Caco-2 (cell line): ENCODE measurements at regions not wholly inside any gene's neighbourhood (a gene's known extent, or its start where the extent isn't known, plus 50 kb on each side); places are given as distances from the start of the nearest gene placed in this dataset.

ENCODE experiments used
- BruUV-seq: library from RNA; stranded (reverse); fragments of 400-500 nt; replicated peaks from 2 replicates; lab custom pipeline; 2021; lab: Mats Ljungman, UMichigan
- CTCF ChIA-PET: fragments of 300-600 bp; sonication (Branson Sonifier 250); formaldehyde crosslinking; loops from one replicate; lab custom pipeline; 2022; ENCODE audit warnings: antibody characterized with exemption; lab: Charles Lee
- POLR2A ChIA-PET: fragments of 300-600 bp; sonication (Branson Sonifier 250); formaldehyde crosslinking; loops from one replicate; lab custom pipeline; 2022; ENCODE audit warnings: antibody characterized with exemption; lab: Charles Lee
- DNase-seq, 2 experiments: peaks; one replicate each; pipeline versions ENCODE4 v3.0.0 to v3.0.0-alpha.2; 2020 to 2022
- H3K27me3 ChIP-seq: replicated peaks from 2 replicates; pipeline ENCODE4 v1.6.0; 2011; ENCODE audit warnings: low read length; ENCODE audit not compliant: control insufficient read depth, insufficient read depth
- H3K36me3 ChIP-seq: 2 replicates; pipeline ENCODE4 v1.5.1; 2011; ENCODE audit warnings: low read length; ENCODE audit not compliant: control insufficient read depth, insufficient read depth
- H3K4me1 ChIP-seq: fragments of 250-450 bp; sonication (Bioruptor Pico); 2 replicates; pipeline ENCODE4 v1.5.1; 2020; ENCODE audit warnings: mild to moderate bottlenecking
- H3K4me3 ChIP-seq: 2 replicates; pipeline ENCODE4 v1.5.1; 2011; ENCODE audit warnings: low read depth, mild to moderate bottlenecking, control low read depth, low read length
- H3K9me3 ChIP-seq: fragments of 250-450 bp; sonication (Bioruptor Pico); 2 replicates; pipeline ENCODE4 v1.5.1; 2020; ENCODE audit warnings: mild to moderate bottlenecking, moderate library complexity
- H3K27ac Mint-ChIP-seq: one replicate; pipeline ENCODE4 v1.8.0; 2022; ENCODE audit warnings: mixed read lengths; ENCODE audit not compliant: unreplicated experiment
- H3K27me3 Mint-ChIP-seq: one replicate; pipeline ENCODE4 v1.8.0; 2022; ENCODE audit warnings: mixed read lengths; ENCODE audit not compliant: insufficient read depth, unreplicated experiment
- H3K36me3 Mint-ChIP-seq: one replicate; pipeline ENCODE4 v1.8.0; 2022; ENCODE audit warnings: mild to moderate bottlenecking, mixed read lengths; ENCODE audit not compliant: insufficient read depth, unreplicated experiment
- H3K4me1 Mint-ChIP-seq: one replicate; pipeline ENCODE4 v1.8.0; 2022; ENCODE audit warnings: low read depth, mixed read lengths; ENCODE audit not compliant: unreplicated experiment
- H3K4me3 Mint-ChIP-seq: one replicate; pipeline ENCODE4 v1.8.0; 2022; ENCODE audit warnings: mild to moderate bottlenecking, moderate library complexity, mixed read lengths; ENCODE audit not compliant: unreplicated experiment
- H3K9me3 Mint-ChIP-seq: one replicate; pipeline ENCODE4 v1.8.0; 2022; ENCODE audit warnings: mixed read lengths; ENCODE audit not compliant: unreplicated experiment
- CTCF ChIP-seq, 2 experiments: fragments of 200-600 bp in 1 of 2; IDR thresholded peaks; 1 replicate in 1 of 2; 2 replicates in 1 of 2; pipeline versions ENCODE4 v1.5.1 to v1.8.0; 2011 to 2022; ENCODE audit warnings: antibody characterized with exemption in 1 of 2, control low read depth in 1 of 2, inconsistent platforms in 1 of 2, low read depth in 1 of 2, low read length in 1 of 2, mild to moderate bottlenecking in 1 of 2, moderate library complexity in 1 of 2; ENCODE audit not compliant: insufficient read depth in 1 of 2, severe bottlenecking in 1 of 2, unreplicated experiment in 1 of 2
- intact Hi-C: fragments of 100-400 bp; cut with micrococcal nuclease; formaldehyde crosslinking; loops from one replicate; pipeline ENCODE4 v1.10.0; 2022; ENCODE audit not compliant: unreplicated experiment

- no peak overlapping the region for H3K27ac Mint-ChIP-seq
- no peaks in the 10 kb centered on the region for H3K4me1 Mint-ChIP-seq
- no peak overlapping the region for H3K4me3 Mint-ChIP-seq
- H3K9me3 ChIP-seq = peaks cover 4% of the 10 kb centered on the region; the same call in 1 of the 2 replicates
- no peaks in the 10 kb centered on the region for H3K27me3 ChIP-seq
- no peak overlapping the region for H3K4me3 ChIP-seq
- peaks cover 32% of the 10 kb centered on the region for H3K9me3 Mint-ChIP-seq
- H3K27me3 Mint-ChIP-seq = no peaks in the 10 kb centered on the region
- BruUV-seq = no TSS peak
- DNase-seq = no peak
- no peaks in the 10 kb centered on the region for H3K36me3 ChIP-seq
- ChIA-PET CTCF (no interaction called here), POLR2A (no interaction called here)
- no peaks in the 10 kb centered on the region for H3K36me3 Mint-ChIP-seq
- H3K4me1 ChIP-seq = no peaks in the 10 kb centered on the region
- no peak for TF ChIP-seq CTCF (IDR thresholded peaks at IDR 0.05; ENCODE audit: insufficient read depth in 1 of 2, low read depth in 1 of 2, low read length in 1 of 2, severe bottlenecking in 1 of 2, unreplicated experiment in 1 of 2)
- intact Hi-C loops = no loop called here
Measured at GRCh38 chr2:14417551-14417950, 215.0 kb upstream of the LRATD1 start.

- intact Hi-C loops = no loop called here
- no peaks in the 10 kb centered on the region for H3K4me1 Mint-ChIP-seq
- H3K27ac Mint-ChIP-seq = no peak overlapping the region
- no TSS peak for BruUV-seq
- no peak for DNase-seq
- peaks cover 32% of the 10 kb centered on the region for H3K9me3 Mint-ChIP-seq
- no peaks in the 10 kb centered on the region for H3K27me3 ChIP-seq
- no peaks in the 10 kb centered on the region for H3K4me1 ChIP-seq
- no peak overlapping the region for H3K4me3 Mint-ChIP-seq
- H3K4me3 ChIP-seq = no peak overlapping the region
- ChIA-PET POLR2A (no interaction called here), CTCF (no interaction called here)
- no peak for TF ChIP-seq CTCF (IDR thresholded peaks at IDR 0.05; ENCODE audit: insufficient read depth in 1 of 2, low read depth in 1 of 2, low read length in 1 of 2, severe bottlenecking in 1 of 2, unreplicated experiment in 1 of 2)
- H3K9me3 ChIP-seq = peaks cover 3% of the 10 kb centered on the region; the same call in 1 of the 2 replicates
- H3K36me3 ChIP-seq = no peaks in the 10 kb centered on the region
- H3K27me3 Mint-ChIP-seq = no peaks in the 10 kb centered on the region
- no peaks in the 10 kb centered on the region for H3K36me3 Mint-ChIP-seq
Measured at GRCh38 chr2:14418115-14418514, 214.4 kb upstream of the LRATD1 start.

DNA sequence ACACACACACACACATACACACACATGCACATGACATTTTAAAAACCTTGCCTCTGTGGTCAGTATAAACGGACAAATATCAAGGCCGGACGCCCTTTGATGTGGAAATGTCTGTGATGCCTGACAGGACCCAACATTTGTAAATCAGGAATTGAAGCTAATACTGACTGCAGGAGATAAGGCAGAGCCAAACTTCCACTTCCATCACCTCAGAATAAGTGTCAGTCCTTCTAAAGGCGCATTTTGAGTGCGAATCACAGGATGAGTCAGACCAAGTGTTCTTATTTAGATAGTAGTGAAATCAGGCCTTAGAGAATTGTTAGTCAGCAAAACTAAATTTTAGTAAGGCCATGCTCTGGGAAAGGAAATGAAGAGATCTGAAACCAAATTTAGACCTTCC is 211.7 kb upstream of the LRATD1 start:
- peaks cover 19% of the 10 kb centered on the region for H3K9me3 Mint-ChIP-seq
- DNase-seq = no peak
- no peak overlapping the region for H3K4me3 Mint-ChIP-seq
- no peak overlapping the region for H3K27ac Mint-ChIP-seq
- Histone ChIP-seq H3K4me1 (peaks cover 12% of the 10 kb centered on the region; the same call in 1 of the 2 replicates), H3K4me3 (no peak overlapping the region), H3K27me3 (no peaks in the 10 kb centered on the region), H3K9me3 (peaks cover 6% of the 10 kb centered on the region; the same call in 1 of the 2 replicates), H3K36me3 (no peaks in the 10 kb centered on the region)
- H3K36me3 Mint-ChIP-seq = no peaks in the 10 kb centered on the region
- BruUV-seq = no TSS peak
- no peaks in the 10 kb centered on the region for H3K27me3 Mint-ChIP-seq
- intact Hi-C loops = no loop called here
- CTCF ChIA-PET = no interaction called here
- POLR2A ChIA-PET = no interaction called here
- no peak for TF ChIP-seq CTCF (IDR thresholded peaks at IDR 0.05; ENCODE audit: insufficient read depth in 1 of 2, low read depth in 1 of 2, low read length in 1 of 2, severe bottlenecking in 1 of 2, unreplicated experiment in 1 of 2)
- H3K4me1 Mint-ChIP-seq = no peaks in the 10 kb centered on the region
